A673 (cell line): ENCODE measurements at regions not wholly inside any gene's neighbourhood (a gene's known extent, or its start where the extent isn't known, plus 50 kb on each side); places are given as distances from the start of the nearest gene placed in this dataset.

ENCODE experiments used
- BruUV-seq: library from RNA; stranded (reverse); fragments of 400-500 nt; replicated peaks from 2 replicates; lab custom pipeline; 2021; lab: Mats Ljungman, UMichigan
- CTCF ChIA-PET: fragments of 300-600 bp; sonication (Branson Sonifier 250); formaldehyde crosslinking; loops from one replicate; lab custom pipeline; 2022; ENCODE audit warnings: antibody characterized with exemption; lab: Charles Lee
- POLR2A ChIA-PET: fragments of 300-600 bp; sonication (Branson Sonifier 250); formaldehyde crosslinking; loops from one replicate; lab custom pipeline; 2022; ENCODE audit warnings: antibody characterized with exemption; ENCODE audit not compliant: low non-redundant PET; lab: Charles Lee
- DNase-seq: peaks from one replicate; pipeline ENCODE4 v3.0.0-alpha.2; 2015; ENCODE audit warnings: low spot score
- H3K27ac ChIP-seq: fragments of 200-600 bp; sonication (generic); 2 replicates; pipeline ENCODE4 v1.5.1; 2016; ENCODE audit warnings: mixed run types, low read depth, mild to moderate bottlenecking, mixed read lengths, antibody characterized with exemption, low read length; ENCODE audit not compliant: poor library complexity, severe bottlenecking
- H3K27me3 ChIP-seq: fragments of 200-600 bp; sonication (generic); replicated peaks from 2 replicates; pipeline ENCODE4 v1.6.1; 2017; ENCODE audit warnings: mixed run types, low read depth, mild to moderate bottlenecking, mixed read lengths, antibody characterized with exemption, low read length; ENCODE audit not compliant: insufficient read depth, poor library complexity
- H3K36me3 ChIP-seq: fragments of 200-600 bp; sonication (generic); 2 replicates; pipeline ENCODE4 v1.6.1; 2016; ENCODE audit warnings: mixed run types, mild to moderate bottlenecking, mixed read lengths, antibody characterized with exemption, low read length; ENCODE audit not compliant: insufficient read depth, poor library complexity, severe bottlenecking
- H3K4me1 ChIP-seq: fragments of 200-600 bp; sonication (generic); 2 replicates; pipeline ENCODE4 v1.6.1; 2017; ENCODE audit warnings: mixed run types, mild to moderate bottlenecking, mixed read lengths, antibody characterized with exemption, low read length; ENCODE audit not compliant: insufficient read depth, poor library complexity, severe bottlenecking
- H3K4me3 ChIP-seq: fragments of 200-600 bp; sonication (generic); 2 replicates; pipeline ENCODE4 v1.5.1; 2016; ENCODE audit warnings: low read depth, mixed run types, mild to moderate bottlenecking, mixed read lengths, low read length; ENCODE audit not compliant: poor library complexity, severe bottlenecking
- H3K9me3 ChIP-seq: fragments of 200-600 bp; sonication (generic); 2 replicates; pipeline ENCODE4 v1.6.1; 2016; ENCODE audit warnings: mixed run types, low read depth, mild to moderate bottlenecking, mixed read lengths, antibody characterized with exemption, low read length; ENCODE audit not compliant: poor library complexity, severe bottlenecking
- EZH2 ChIP-seq: fragments of 200-600 bp; sonication (generic); IDR thresholded peaks from 2 replicates; pipeline ENCODE4 v1.6.1; 2017; ENCODE audit warnings: borderline replicate concordance, low read depth, mild to moderate bottlenecking, mixed read lengths, antibody characterized with exemption, low read length; ENCODE audit not compliant: poor library complexity, severe bottlenecking
- intact Hi-C: fragments of 100-400 bp; cut with micrococcal nuclease; formaldehyde crosslinking; loops from one replicate; pipeline ENCODE4 v1.10.0; 2022; ENCODE audit not compliant: unreplicated experiment
- TF ChIP-seq, protein P1 (sequence below): fragments of 300-800, 200-600 bp; sonication (generic); conservative IDR thresholded peaks from 2 replicates; pipeline ENCODE4 v1.5.1; 2017; ENCODE audit warnings: low read depth, mild to moderate bottlenecking, antibody characterized with exemption, low read length, moderate library complexity, mixed read lengths

DNA sequence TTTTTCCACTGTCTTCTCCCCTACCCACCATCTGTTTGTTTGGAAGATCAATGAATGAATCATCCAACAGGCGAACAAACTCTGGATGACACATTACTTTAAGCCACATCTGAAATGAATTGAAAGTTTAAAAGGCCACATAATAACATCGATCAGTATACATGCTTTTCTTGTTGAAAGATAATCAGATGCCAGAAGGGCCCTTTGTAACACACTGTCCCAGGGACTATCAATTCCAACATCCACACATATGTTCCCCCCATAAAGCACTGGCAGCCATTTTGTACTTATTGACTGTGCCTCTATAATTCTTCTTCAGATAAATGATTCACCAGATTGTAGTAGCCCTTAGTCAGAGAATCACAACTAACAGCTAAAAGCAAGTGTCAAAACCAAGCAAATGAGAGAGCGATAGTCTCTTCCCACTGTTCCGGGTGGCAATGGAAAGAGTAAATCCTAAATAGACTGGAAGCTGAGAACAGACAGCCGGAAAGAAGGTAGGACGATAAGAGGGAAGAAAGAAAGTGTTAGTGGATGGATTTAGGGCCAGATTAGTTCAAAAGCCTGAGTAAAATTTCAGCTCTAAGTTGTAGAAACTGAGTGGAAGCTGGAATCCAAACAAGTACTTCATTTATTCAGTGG lies 184.9 kb upstream of the TENT5A start:
- no peaks in the 10 kb centered on the region for H3K27me3 ChIP-seq
- POLR2A ChIA-PET = no interaction called here
- no peak for DNase-seq
- H3K4me3 ChIP-seq = no peak overlapping the region
- no peaks in the 10 kb centered on the region for H3K9me3 ChIP-seq
- TF ChIP-seq, protein P1, sequence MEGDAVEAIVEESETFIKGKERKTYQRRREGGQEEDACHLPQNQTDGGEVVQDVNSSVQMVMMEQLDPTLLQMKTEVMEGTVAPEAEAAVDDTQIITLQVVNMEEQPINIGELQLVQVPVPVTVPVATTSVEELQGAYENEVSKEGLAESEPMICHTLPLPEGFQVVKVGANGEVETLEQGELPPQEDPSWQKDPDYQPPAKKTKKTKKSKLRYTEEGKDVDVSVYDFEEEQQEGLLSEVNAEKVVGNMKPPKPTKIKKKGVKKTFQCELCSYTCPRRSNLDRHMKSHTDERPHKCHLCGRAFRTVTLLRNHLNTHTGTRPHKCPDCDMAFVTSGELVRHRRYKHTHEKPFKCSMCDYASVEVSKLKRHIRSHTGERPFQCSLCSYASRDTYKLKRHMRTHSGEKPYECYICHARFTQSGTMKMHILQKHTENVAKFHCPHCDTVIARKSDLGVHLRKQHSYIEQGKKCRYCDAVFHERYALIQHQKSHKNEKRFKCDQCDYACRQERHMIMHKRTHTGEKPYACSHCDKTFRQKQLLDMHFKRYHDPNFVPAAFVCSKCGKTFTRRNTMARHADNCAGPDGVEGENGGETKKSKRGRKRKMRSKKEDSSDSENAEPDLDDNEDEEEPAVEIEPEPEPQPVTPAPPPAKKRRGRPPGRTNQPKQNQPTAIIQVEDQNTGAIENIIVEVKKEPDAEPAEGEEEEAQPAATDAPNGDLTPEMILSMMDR = no peak
- no peak for TF ChIP-seq EZH2
- CTCF ChIA-PET = no interaction called here
- no TSS peak for BruUV-seq
- H3K27ac ChIP-seq = no peak overlapping the region
- intact Hi-C loops = no loop called here
- peaks cover 38% of the 10 kb centered on the region for H3K4me1 ChIP-seq
- no peaks in the 10 kb centered on the region for H3K36me3 ChIP-seq

DNA sequence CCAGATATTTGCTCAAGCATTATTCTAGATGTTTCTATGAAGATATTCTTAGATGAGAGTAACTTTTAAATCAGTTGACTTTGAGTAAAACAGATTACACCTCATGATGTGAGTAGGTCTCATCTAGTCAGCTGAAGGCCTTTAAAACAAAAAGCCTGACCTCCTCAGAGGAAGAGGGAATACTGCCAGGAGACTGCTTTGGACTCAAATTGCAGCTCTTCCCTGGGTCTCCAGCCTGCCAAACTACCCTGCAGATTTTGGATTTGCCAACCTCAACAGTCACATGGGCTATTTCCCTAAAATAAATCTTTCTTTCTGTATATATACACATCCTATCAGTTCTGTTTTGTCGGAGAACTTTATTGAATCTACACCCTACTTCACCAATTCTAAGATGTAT lies 182.5 kb upstream of the TENT5A start:
- Histone ChIP-seq H3K27me3 (no peaks in the 10 kb centered on the region), H3K9me3 (no peaks in the 10 kb centered on the region), H3K4me1 (peaks cover 24% of the 10 kb centered on the region), H3K27ac (no peak overlapping the region), H3K4me3 (no peak overlapping the region), H3K36me3 (no peaks in the 10 kb centered on the region)
- ChIA-PET POLR2A (no interaction called here), CTCF (no interaction called here)
- no peak for DNase-seq
- intact Hi-C loops = no loop called here
- BruUV-seq = no TSS peak
- TF ChIP-seq, protein P1 = no peak
- TF ChIP-seq EZH2 = no peak

DNA sequence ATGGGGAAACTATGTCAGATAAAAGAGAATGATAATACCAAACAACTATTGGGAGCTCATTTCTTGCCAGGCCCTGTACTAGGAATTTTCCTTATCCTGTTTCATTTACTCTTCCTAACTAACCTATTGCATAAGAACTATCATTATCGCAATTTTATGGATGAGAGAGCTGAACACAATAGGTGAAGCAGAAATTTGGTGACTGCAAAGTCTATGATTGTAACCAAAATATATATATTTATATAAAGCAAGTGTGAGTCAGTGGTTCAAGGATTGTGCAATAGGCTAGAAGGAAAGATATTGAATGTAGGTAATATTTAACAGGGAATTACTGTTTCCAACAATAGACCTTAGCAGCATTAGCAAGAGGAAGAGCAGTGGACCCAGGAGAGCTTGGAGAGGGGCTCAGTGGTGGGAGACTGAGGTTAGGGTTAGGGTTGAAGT lies 181.1 kb upstream of the TENT5A start:
- ChIA-PET CTCF (no interaction called here), POLR2A (no interaction called here)
- BruUV-seq = no TSS peak
- no peak overlapping the region for H3K4me3 ChIP-seq
- H3K36me3 ChIP-seq = no peaks in the 10 kb centered on the region
- DNase-seq = no peak
- no peaks in the 10 kb centered on the region for H3K9me3 ChIP-seq
- TF ChIP-seq, protein P1 = no peak
- TF ChIP-seq EZH2 = no peak
- H3K27ac ChIP-seq = no peak overlapping the region
- no peaks in the 10 kb centered on the region for H3K27me3 ChIP-seq
- H3K4me1 ChIP-seq = peaks cover 11% of the 10 kb centered on the region
- intact Hi-C loops = no loop called here
